GM19452 (cell line): ENCODE measurements at regions not wholly inside any gene's neighbourhood (a gene's known extent, or its start where the extent isn't known, plus 50 kb on each side); places are given as distances from the start of the nearest gene placed in this dataset.

Experiments used
- ATAC-seq: cut with Tn5 transposase; IDR thresholded peaks from one replicate; pipeline ENCODE4 v1.9.1; 2021; ENCODE audit not compliant: unreplicated experiment

GRCh38 chr18:24530630-24531111, 70.2 kb downstream of the HRH4 start:
- ATAC-seq, result no peak

GRCh38 chr18:24534271-24534670, 73.8 kb downstream of the HRH4 start:
- no peak for ATAC-seq

- ATAC-seq, result no peak
Observed at GRCh38 chr18:24534737-24535136, 74.3 kb downstream of the HRH4 start.

- ATAC-seq, result no peak
Observed at GRCh38 chr18:24535527-24536295, 75.3 kb downstream of the HRH4 start.

GRCh38 chr18:24536326-24536725, 75.9 kb downstream of the HRH4 start:
- ATAC-seq, result no peak

- ATAC-seq, result no peak
Observed at GRCh38 chr18:24536834-24537233, 76.4 kb downstream of the HRH4 start.

GRCh38 chr18:24538414-24539264, 78.2 kb downstream of the HRH4 start:
- no peak for ATAC-seq

GRCh38 chr18:24539866-24540617, 79.6 kb downstream of the HRH4 start:
- no peak for ATAC-seq

- no peak for ATAC-seq
Observed at GRCh38 chr18:24540896-24541295, 80.5 kb downstream of the HRH4 start.

- no peak for ATAC-seq
Observed at GRCh38 chr18:24543086-24543794, 82.8 kb downstream of the HRH4 start.

GRCh38 chr18:24543795-24544498, 83.5 kb downstream of the HRH4 start:
- ATAC-seq, result no peak

GRCh38 chr18:24544949-24545348, 84.5 kb downstream of the HRH4 start:
- no peak for ATAC-seq

- ATAC-seq, result no peak
Observed at GRCh38 chr18:24545651-24546050, 85.2 kb downstream of the HRH4 start.

GRCh38 chr18:24546307-24546706, 85.9 kb downstream of the HRH4 start:
- no peak for ATAC-seq

GRCh38 chr18:24548583-24548982, 88.1 kb downstream of the HRH4 start:
- ATAC-seq, result no peak

- ATAC-seq, result no peak
Observed at GRCh38 chr18:24552218-24552617, 91.8 kb downstream of the HRH4 start.

- ATAC-seq, result no peak
Observed at GRCh38 chr18:24553571-24554285, 93.3 kb downstream of the HRH4 start.

- ATAC-seq, result no peak
Observed at GRCh38 chr18:24558403-24558802, 98.0 kb downstream of the HRH4 start.

- ATAC-seq, result no peak
Observed at GRCh38 chr18:24559526-24559925, 99.1 kb downstream of the HRH4 start.
